H9 (cell line): ENCODE measurements at regions not wholly inside any gene's neighbourhood (a gene's known extent, or its start where the extent isn't known, plus 50 kb on each side); places are given as distances from the start of the nearest gene placed in this dataset.

Source experiments
- DNase-seq: peaks from one replicate; pipeline ENCODE4 v3.0.0-alpha.2; 2017
- H2AFZ ChIP-seq: one replicate; pipeline ENCODE4 v1.6.1; 2013; ENCODE audit warnings: mild to moderate bottlenecking, low read length, control low read depth, moderate library complexity
- H2AK5ac ChIP-seq: 2 replicates; pipeline ENCODE4 v1.6.1; 2013; ENCODE audit warnings: low read length, control low read depth, mixed read lengths; ENCODE audit not compliant: insufficient read length
- H2BK120ac ChIP-seq: one replicate; pipeline ENCODE4 v1.6.1; 2013; ENCODE audit warnings: low read depth, mild to moderate bottlenecking, low read length, control low read depth, inconsistent platforms; ENCODE audit not compliant: poor library complexity, severe bottlenecking
- H2BK12ac ChIP-seq: 2 replicates; pipeline ENCODE4 v1.6.1; 2013; ENCODE audit warnings: low read length, control low read depth, mixed read lengths, low read depth; ENCODE audit not compliant: insufficient read length
- H2BK15ac ChIP-seq: 2 replicates; pipeline ENCODE4 v1.6.1; 2013; ENCODE audit warnings: low read depth, low read length, control low read depth
- H2BK20ac ChIP-seq: one replicate; pipeline ENCODE4 v1.6.1; 2013; ENCODE audit warnings: low read depth, mild to moderate bottlenecking, low read length, control low read depth, inconsistent platforms; ENCODE audit not compliant: poor library complexity, severe bottlenecking
- H2BK5ac ChIP-seq: 2 replicates; pipeline ENCODE4 v1.6.1; 2013; ENCODE audit warnings: low read length, control low read depth, mixed read lengths; ENCODE audit not compliant: insufficient read length
- H3K14ac ChIP-seq: 2 replicates; pipeline ENCODE4 v1.6.1; 2013; ENCODE audit warnings: low read length, control low read depth; ENCODE audit not compliant: insufficient read depth
- H3K18ac ChIP-seq: 2 replicates; pipeline ENCODE4 v1.6.1; 2013; ENCODE audit warnings: low read depth, mild to moderate bottlenecking, mixed read lengths, low read length, control low read depth; ENCODE audit not compliant: insufficient read length
- H3K23ac ChIP-seq: 2 replicates; pipeline ENCODE4 v1.6.1; 2013; ENCODE audit warnings: low read length, control low read depth, mixed read lengths, low read depth; ENCODE audit not compliant: insufficient read length
- H3K23me2 ChIP-seq: 2 replicates; pipeline ENCODE4 v1.6.1; 2013; ENCODE audit warnings: low read depth, mild to moderate bottlenecking, mixed read lengths, low read length, control low read depth; ENCODE audit not compliant: insufficient read length, poor library complexity, severe bottlenecking
- H3K27ac ChIP-seq: 2 replicates; pipeline ENCODE4 v1.5.1; 2013; ENCODE audit warnings: low read length, control low read depth, mixed read lengths, low read depth; ENCODE audit not compliant: insufficient read length
- H3K27me3 ChIP-seq: 2 replicates; pipeline ENCODE4 v1.6.1; 2013; ENCODE audit warnings: low read length, control low read depth, inconsistent platforms; ENCODE audit not compliant: insufficient read depth
- H3K4ac ChIP-seq: 2 replicates; pipeline ENCODE4 v1.6.1; 2013; ENCODE audit warnings: low read depth, mild to moderate bottlenecking, control low read depth, inconsistent platforms, low read length, moderate library complexity
- H3K4me1 ChIP-seq: 2 replicates; pipeline ENCODE4 v1.6.1; 2013; ENCODE audit warnings: low read length, control low read depth, inconsistent platforms; ENCODE audit not compliant: insufficient read depth
- H3K4me2 ChIP-seq: 2 replicates; pipeline ENCODE4 v1.6.1; 2013; ENCODE audit warnings: low read length, control low read depth, mixed read lengths; ENCODE audit not compliant: insufficient read length, insufficient read depth
- H3K56ac ChIP-seq: 2 replicates; pipeline ENCODE4 v1.6.1; 2013; ENCODE audit warnings: low read depth, mild to moderate bottlenecking, mixed read lengths, low read length, control low read depth; ENCODE audit not compliant: insufficient read length
- H3K79me1 ChIP-seq: 2 replicates; pipeline ENCODE4 v1.6.1; 2013; ENCODE audit warnings: low read depth, mild to moderate bottlenecking, moderate library complexity, low read length, control low read depth, inconsistent platforms; ENCODE audit not compliant: insufficient read depth, poor library complexity, severe bottlenecking
- H3K79me2 ChIP-seq: 2 replicates; pipeline ENCODE4 v1.6.1; 2013; ENCODE audit warnings: low read length, control low read depth, inconsistent platforms; ENCODE audit not compliant: insufficient read depth
- H3K9ac ChIP-seq: 2 replicates; pipeline ENCODE4 v1.6.1; 2013; ENCODE audit warnings: low read length, control low read depth, mixed read lengths; ENCODE audit not compliant: insufficient read length; ENCODE audit errors: extremely low read depth
- H3K9me3 ChIP-seq: one replicate; pipeline ENCODE4 v1.6.1; 2013; ENCODE audit warnings: low read depth, low read length, inconsistent platforms; ENCODE audit not compliant: control insufficient read depth
- H3T11ph ChIP-seq: one replicate; pipeline ENCODE4 v1.6.1; 2013; ENCODE audit warnings: mild to moderate bottlenecking, low read length, control low read depth, inconsistent platforms
- H4K20me1 ChIP-seq: one replicate; pipeline ENCODE4 v1.6.1; 2013; ENCODE audit not compliant: control insufficient read depth, insufficient read length, insufficient read depth
- H4K5ac ChIP-seq: 2 replicates; pipeline ENCODE4 v1.6.1; 2013; ENCODE audit warnings: low read depth, mild to moderate bottlenecking, mixed read lengths, low read length, control low read depth; ENCODE audit not compliant: insufficient read length
- H4K8ac ChIP-seq: replicated peaks from 2 replicates; pipeline ENCODE4 v1.6.1; 2013; ENCODE audit warnings: low read length, control low read depth, mixed read lengths, low read depth; ENCODE audit not compliant: insufficient read length
- H4K91ac ChIP-seq: 2 replicates; pipeline ENCODE4 v1.6.1; 2013; ENCODE audit warnings: low read depth, mild to moderate bottlenecking, moderate library complexity, mixed read lengths, low read length, control low read depth; ENCODE audit not compliant: insufficient read length
- H3K27ac Mint-ChIP-seq, 3 experiments: 2 replicates in 2 of 3; 3 replicates in 1 of 3; pipeline ENCODE4 v1.8.0; 2020 to 2021; ENCODE audit warnings: mixed read lengths in 3 of 3, mild to moderate bottlenecking in 1 of 3, moderate library complexity in 1 of 3
- H3K27me3 Mint-ChIP-seq: 2 replicates; pipeline ENCODE4 v1.8.0; 2021; ENCODE audit warnings: low read depth, mild to moderate bottlenecking, moderate library complexity, mixed read lengths
- H3K36me3 Mint-ChIP-seq, 3 experiments: 2 replicates in 2 of 3; 3 replicates in 1 of 3; pipeline ENCODE4 v1.8.0; 2020 to 2021; ENCODE audit warnings: low read depth in 3 of 3, mixed read lengths in 3 of 3; ENCODE audit not compliant: insufficient read depth in 1 of 3
- H3K4me1 Mint-ChIP-seq, 2 experiments: 2 replicates each; pipeline ENCODE4 v1.8.0; 2020; ENCODE audit warnings: mixed read lengths in 2 of 2
- H3K4me3 Mint-ChIP-seq, 2 experiments: 2 replicates in 1 of 2; 3 replicates in 1 of 2; pipeline ENCODE4 v1.8.0; 2020 to 2021; ENCODE audit warnings: mild to moderate bottlenecking in 2 of 2, mixed read lengths in 2 of 2, moderate library complexity in 1 of 2
- H3K9me3 Mint-ChIP-seq, 2 experiments: 2 replicates in 1 of 2; 3 replicates in 1 of 2; pipeline ENCODE4 v1.8.0; 2020; ENCODE audit warnings: mild to moderate bottlenecking in 2 of 2, mixed read lengths in 2 of 2, moderate library complexity in 1 of 2
- CTCF ChIP-seq: fragments of 200-600 bp; sonication (generic); conservative IDR thresholded peaks from 3 replicates; pipeline ENCODE4 v1.8.0; 2021; ENCODE audit warnings: antibody characterized with exemption, mild to moderate bottlenecking
- WGBS: extraction: QIAGEN DNeasy Blood & Tissue Kit; methylation state at CpG from one replicate; pipeline ENCODE4 v1.1.7; 2013; ENCODE audit warnings: missing lambda C conversion rate, low lambda C conversion rate, mixed read lengths; ENCODE audit not compliant: insufficient read length; ENCODE audit errors: extremely low coverage; 5-methylcytosine and 5-hydroxymethylcytosine counted together

GRCh38 chr15:69595009-69595791, 142.6 kb downstream of the RPLP1 start:
- no peaks in the 10 kb centered on the region for H3K27me3 ChIP-seq
- H2BK120ac ChIP-seq = no peak overlapping the region
- no peak overlapping the region for H2AK5ac ChIP-seq
- no peak overlapping the region for H3K27ac ChIP-seq
- H3K9ac ChIP-seq = no peak overlapping the region
- H2BK20ac ChIP-seq = no peak overlapping the region
- TF ChIP-seq CTCF = no peak
- H3K4me2 ChIP-seq = no peak overlapping the region
- H3T11ph ChIP-seq = no peak overlapping the region
- H4K8ac ChIP-seq = no peak overlapping the region
- no peak overlapping the region for H3K23ac ChIP-seq
- Mint-ChIP-seq H3K9me3 (no peaks in the 10 kb centered on the region), H3K4me3 (no peak overlapping the region), H3K4me1 (peaks cover 6 to 16% of the 10 kb centered on the region in 2 experiments), H3K36me3 (no peaks in the 10 kb centered on the region), H3K27me3 (peaks cover 18% of the 10 kb centered on the region), H3K27ac (no peak overlapping the region)
- no peak overlapping the region for H2BK5ac ChIP-seq
- no peak overlapping the region for H2BK12ac ChIP-seq
- H3K23me2 ChIP-seq = no peaks in the 10 kb centered on the region
- no peaks in the 10 kb centered on the region for H3K79me2 ChIP-seq
- DNase-seq = peak; percentile 25
- H3K18ac ChIP-seq = no peak overlapping the region
- WGBS = no CpG with 5 or more reads among the region's 10 CpGs
- H3K9me3 ChIP-seq = no peaks in the 10 kb centered on the region
- no peak overlapping the region for H2BK15ac ChIP-seq
- H3K14ac ChIP-seq = no peak overlapping the region; the same call in 1 of the 2 replicates
- H4K5ac ChIP-seq = no peak overlapping the region
- no peaks in the 10 kb centered on the region for H3K4me1 ChIP-seq
- H3K79me1 ChIP-seq = no peaks in the 10 kb centered on the region
- no peak overlapping the region for H2AFZ ChIP-seq
- H3K56ac ChIP-seq = no peak overlapping the region
- no peaks in the 10 kb centered on the region for H4K20me1 ChIP-seq
- H3K4ac ChIP-seq = no peak overlapping the region
- no peak overlapping the region for H4K91ac ChIP-seq
